PC-9 (cell line): ENCODE measurements at regions not wholly inside any gene's neighbourhood (a gene's known extent, or its start where the extent isn't known, plus 50 kb on each side); places are given as distances from the start of the nearest gene placed in this dataset.

Experiments used
- BruUV-seq: library from RNA; stranded (reverse); fragments of 400-500 nt; replicated peaks from 2 replicates; lab custom pipeline; 2021; lab: Mats Ljungman, UMichigan
- CTCF ChIA-PET: fragments of 300-600 bp; sonication (Branson Sonifier 250); formaldehyde crosslinking; loops from one replicate; lab custom pipeline; 2022; ENCODE audit warnings: antibody characterized with exemption; lab: Charles Lee
- POLR2A ChIA-PET: fragments of 300-600 bp; sonication (Branson Sonifier 250); formaldehyde crosslinking; loops from one replicate; lab custom pipeline; 2022; ENCODE audit warnings: antibody characterized with exemption; ENCODE audit not compliant: unreplicated experiment; lab: Charles Lee
- DNase-seq, 2 experiments: peaks; one replicate each; pipeline versions ENCODE4 v3.0.0 to v3.0.0-alpha.2; 2015 to 2022; ENCODE audit warnings: mixed read lengths in 1 of 2
- H2AFZ ChIP-seq: fragments of 200-600 bp; sonication (generic); 2 replicates; pipeline ENCODE4 v1.8.1; 2017; ENCODE audit warnings: antibody characterized with exemption
- H3F3A ChIP-seq: fragments of 200-600 bp; sonication (generic); 2 replicates; pipeline ENCODE4 v1.8.1; 2017; ENCODE audit warnings: antibody characterized with exemption, mild to moderate bottlenecking, low read depth; ENCODE audit not compliant: insufficient read depth
- H3K27ac ChIP-seq: fragments of 200-600 bp; sonication (generic); 2 replicates; pipeline ENCODE4 v1.6.1; 2016; ENCODE audit warnings: mixed run types
- H3K27me3 ChIP-seq: fragments of 200-600 bp; sonication (generic); 2 replicates; pipeline ENCODE4 v1.6.1; 2016; ENCODE audit warnings: low read depth, mixed run types; ENCODE audit not compliant: insufficient read depth
- H3K36me3 ChIP-seq: fragments of 200-600 bp; sonication (generic); 2 replicates; pipeline ENCODE4 v1.6.1; 2016; ENCODE audit warnings: low read depth, mixed run types
- H3K4me1 ChIP-seq: fragments of 200-600 bp; sonication (generic); replicated peaks from 2 replicates; pipeline ENCODE4 v1.6.1; 2016; ENCODE audit warnings: mixed run types; ENCODE audit not compliant: insufficient read depth
- H3K4me2 ChIP-seq: fragments of 200-600 bp; sonication (generic); 2 replicates; pipeline ENCODE4 v1.6.1; 2017; ENCODE audit warnings: mixed run types
- H3K4me3 ChIP-seq: fragments of 200-600 bp; sonication (generic); 2 replicates; pipeline ENCODE4 v1.6.1; 2016; ENCODE audit warnings: mixed run types
- H3K79me2 ChIP-seq: fragments of 200-600 bp; sonication (generic); 2 replicates; pipeline ENCODE4 v1.6.1; 2017; ENCODE audit warnings: low read depth, mixed run types
- H3K9me2 ChIP-seq: fragments of 200-600 bp; sonication (generic); 2 replicates; pipeline ENCODE4 v1.8.1; 2017; ENCODE audit warnings: mild to moderate bottlenecking; ENCODE audit not compliant: insufficient read depth
- H3K9me3 ChIP-seq: fragments of 200-600 bp; sonication (generic); 2 replicates; pipeline ENCODE4 v1.8.1; 2016; ENCODE audit warnings: low read depth; ENCODE audit not compliant: insufficient read depth
- H4K20me1 ChIP-seq: fragments of 200-600 bp; sonication (generic); 2 replicates; pipeline ENCODE4 v1.8.1; 2017; ENCODE audit not compliant: insufficient read depth
- CTCF ChIP-seq: fragments of 200-600 bp; sonication (generic); conservative IDR thresholded peaks from 2 replicates; pipeline ENCODE4 v1.6.1; 2017; ENCODE audit warnings: mixed run types, antibody characterized with exemption, mild to moderate bottlenecking, moderate library complexity
- EZH2 ChIP-seq: fragments of 200-600 bp; sonication (generic); IDR thresholded peaks from 2 replicates; pipeline ENCODE4 v1.8.0; 2017; ENCODE audit warnings: antibody characterized with exemption, low read depth
- intact Hi-C: fragments of 100-400 bp; cut with micrococcal nuclease; formaldehyde crosslinking; loops from one replicate; pipeline ENCODE4 v1.10.0; 2022; ENCODE audit not compliant: unreplicated experiment

GRCh38 chr3:44041726-44042125 lies 200.0 kb upstream of the TOPAZ1 start:
- H4K20me1 ChIP-seq, result no peaks in the 10 kb centered on the region; the same call in 1 of the 2 replicates
- peaks cover 17% of the 10 kb centered on the region for H3K4me1 ChIP-seq
- BruUV-seq, result no TSS peak
- no peak overlapping the region for H3K4me2 ChIP-seq
- no peak overlapping the region for H2AFZ ChIP-seq
- no peaks in the 10 kb centered on the region for H3K9me3 ChIP-seq
- DNase-seq, result no peak
- peaks cover 5% of the 10 kb centered on the region; the same call in 1 of the 2 replicates for H3K36me3 ChIP-seq
- no peaks in the 10 kb centered on the region for H3K9me2 ChIP-seq
- H3K4me3 ChIP-seq, result no peak overlapping the region
- TF ChIP-seq CTCF (no peak), EZH2 (no peak)
- no peaks in the 10 kb centered on the region for H3K27me3 ChIP-seq
- ChIA-PET POLR2A (interaction anchor here (0.6 kb wide), 1 partner anchor 872 kb away, joined by 4 read pairs; no protein-coding TSS in a partner anchor), CTCF (interaction anchor here (0.7 kb wide), 1 partner anchor 496 kb away, joined by 7 read pairs; no protein-coding TSS in a partner anchor)
- peaks cover 29% of the 10 kb centered on the region for H3K79me2 ChIP-seq
- peaks cover 13% of the 10 kb centered on the region for H3F3A ChIP-seq
- H3K27ac ChIP-seq, result no peak overlapping the region
- intact Hi-C loops, result no loop called here

GRCh38 chr3:44042772-44043171 lies 198.9 kb upstream of the TOPAZ1 start:
- Histone ChIP-seq H2AFZ (no peak overlapping the region), H3K4me1 (peaks cover 27% of the 10 kb centered on the region), H3F3A (peaks cover 23% of the 10 kb centered on the region), H4K20me1 (no peaks in the 10 kb centered on the region; the same call in 1 of the 2 replicates), H3K79me2 (peaks cover 22% of the 10 kb centered on the region), H3K36me3 (peaks cover 5% of the 10 kb centered on the region; the same call in 1 of the 2 replicates), H3K9me3 (no peaks in the 10 kb centered on the region), H3K4me3 (no peak overlapping the region), H3K4me2 (no peak overlapping the region), H3K27ac (no peak overlapping the region), H3K27me3 (no peaks in the 10 kb centered on the region), H3K9me2 (no peaks in the 10 kb centered on the region)
- ChIA-PET CTCF (no interaction called here), POLR2A (no interaction called here)
- intact Hi-C loops, result no loop called here
- no peak for DNase-seq
- TF ChIP-seq EZH2, result no peak
- no peak for TF ChIP-seq CTCF
- BruUV-seq, result no TSS peak

- Histone ChIP-seq H3K9me2 (no peaks in the 10 kb centered on the region), H3K79me2 (peaks cover 31% of the 10 kb centered on the region), H3K9me3 (no peaks in the 10 kb centered on the region), H3K4me2 (no peak overlapping the region), H4K20me1 (no peaks in the 10 kb centered on the region), H3K36me3 (0 out of 2 replicates have a peak, but pooled peaks cover 5% of the 10 kb centered on the region), H3K4me3 (no peak overlapping the region), H3K4me1 (peaks cover 48% of the 10 kb centered on the region), H3F3A (peaks cover 38% of the 10 kb centered on the region), H3K27ac (0 out of 2 replicates have a peak overlapping the region, but pooled peaks have one; percentile 6), H3K27me3 (no peaks in the 10 kb centered on the region), H2AFZ (no peak overlapping the region)
- DNase-seq, result peak; percentile 37 to 84
- no TSS peak for BruUV-seq
- intact Hi-C loops, result no loop called here
- TF ChIP-seq CTCF (no peak), EZH2 (no peak)
- CTCF ChIA-PET, result no interaction called here
- POLR2A ChIA-PET, result interaction anchor here (0.6 kb wide), 1 partner anchor 174 kb away, joined by 6 read pairs; no protein-coding TSS in a partner anchor
These were observed 196.0 kb upstream of the TOPAZ1 start for GRCh38 chr3:44045476-44046275.
